ENCODE measurements at regions not wholly inside any gene's neighbourhood (a gene's known extent, or its start where the extent isn't known, plus 50 kb on each side); places are given as distances from the start of the nearest gene placed in this dataset.

DNA sequence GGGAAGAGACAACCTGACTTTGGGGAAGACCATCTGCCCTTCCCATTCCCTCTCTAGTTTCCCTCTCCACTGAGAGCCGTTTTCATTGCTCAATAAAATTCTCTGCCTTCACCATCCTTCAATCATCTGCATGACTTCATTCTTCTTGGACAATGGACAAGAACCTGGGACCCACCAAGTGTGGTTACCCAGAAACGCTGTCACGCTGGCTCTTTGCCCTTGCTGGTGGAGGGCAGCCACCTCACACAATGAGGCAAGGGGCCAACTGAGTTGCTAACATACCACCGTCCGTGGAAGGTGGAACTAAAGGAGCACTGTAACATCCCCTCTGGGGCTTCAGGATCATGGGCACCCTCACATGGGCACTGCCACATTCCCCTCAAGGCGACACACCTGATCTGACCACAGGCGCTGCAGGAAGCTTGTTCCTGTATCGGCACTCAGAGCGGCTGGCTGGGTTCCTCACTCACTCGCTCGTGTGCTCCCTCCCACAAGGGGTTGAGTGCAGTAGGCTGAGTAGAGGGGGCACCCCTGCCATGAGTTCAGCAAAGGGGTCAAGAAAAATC, 652.4 kb downstream of the PLPP3 start:
- Histone ChIP-seq H3K4me1 (ENCODE audit: control insufficient read depth, insufficient read depth, low read length) (no peaks in the 10 kb centered on the region), H3K4me3 (ENCODE audit: low read length) (no peak overlapping the region), H3K9me3 (ENCODE audit: control insufficient read depth, low read length) (no peaks in the 10 kb centered on the region), H3K27me3 (ENCODE audit: control insufficient read depth, insufficient read depth, low read length, poor library complexity, severe bottlenecking) (no peaks in the 10 kb centered on the region), H3K9ac (ENCODE audit: extremely low read depth, low read length, poor library complexity, severe bottlenecking) (no peak overlapping the region), H3K27ac (ENCODE audit: low read depth, low read length) (no peak overlapping the region), H3K36me3 (ENCODE audit: control insufficient read depth, insufficient read depth, low read length) (no peaks in the 10 kb centered on the region)
- no peak for DNase-seq
- Mint-ChIP-seq H3K4me1 (no peaks in the 10 kb centered on the region), H3K36me3 (ENCODE audit: low read depth) (no peaks in the 10 kb centered on the region), H3K4me3 (no peak overlapping the region), H3K9me3 (no peaks in the 10 kb centered on the region), H3K27me3 (ENCODE audit: insufficient read depth) (peaks cover 5% of the 10 kb centered on the region), H3K27ac (no peak overlapping the region)
- TF ChIP-seq, protein P1, sequence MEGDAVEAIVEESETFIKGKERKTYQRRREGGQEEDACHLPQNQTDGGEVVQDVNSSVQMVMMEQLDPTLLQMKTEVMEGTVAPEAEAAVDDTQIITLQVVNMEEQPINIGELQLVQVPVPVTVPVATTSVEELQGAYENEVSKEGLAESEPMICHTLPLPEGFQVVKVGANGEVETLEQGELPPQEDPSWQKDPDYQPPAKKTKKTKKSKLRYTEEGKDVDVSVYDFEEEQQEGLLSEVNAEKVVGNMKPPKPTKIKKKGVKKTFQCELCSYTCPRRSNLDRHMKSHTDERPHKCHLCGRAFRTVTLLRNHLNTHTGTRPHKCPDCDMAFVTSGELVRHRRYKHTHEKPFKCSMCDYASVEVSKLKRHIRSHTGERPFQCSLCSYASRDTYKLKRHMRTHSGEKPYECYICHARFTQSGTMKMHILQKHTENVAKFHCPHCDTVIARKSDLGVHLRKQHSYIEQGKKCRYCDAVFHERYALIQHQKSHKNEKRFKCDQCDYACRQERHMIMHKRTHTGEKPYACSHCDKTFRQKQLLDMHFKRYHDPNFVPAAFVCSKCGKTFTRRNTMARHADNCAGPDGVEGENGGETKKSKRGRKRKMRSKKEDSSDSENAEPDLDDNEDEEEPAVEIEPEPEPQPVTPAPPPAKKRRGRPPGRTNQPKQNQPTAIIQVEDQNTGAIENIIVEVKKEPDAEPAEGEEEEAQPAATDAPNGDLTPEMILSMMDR (conservative IDR thresholded peaks at IDR 0.05) = no peak
- WGBS, 2 experiments (ENCODE audit: insufficient coverage in 1 of 2, insufficient read length in 1 of 2) = 84 to 86% methylated on average over 11 of the region's 11 CpGs

DNA sequence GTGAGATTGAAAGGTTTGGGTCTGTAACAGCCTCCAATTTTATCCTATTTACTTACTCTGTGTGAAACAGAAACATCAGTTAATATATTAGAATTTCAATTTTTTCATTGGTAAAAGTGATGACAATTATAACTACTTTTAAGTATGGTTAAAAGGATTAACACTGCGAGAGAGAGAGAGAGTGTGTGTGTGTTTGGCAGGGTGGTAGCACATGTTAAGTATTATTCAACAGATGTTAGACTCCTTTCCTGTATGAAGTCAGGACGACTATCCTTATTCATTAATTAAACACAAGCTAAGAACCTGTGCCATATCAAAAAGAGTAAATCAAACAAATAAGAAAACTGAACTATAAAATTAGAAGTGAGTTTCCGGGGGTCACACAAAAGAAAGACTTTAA, 662.5 kb downstream of the PLPP3 start:
- H3K27ac ChIP-seq (ENCODE audit: low read depth, low read length) = peak overlapping the region; percentile 35
- no peak for DNase-seq
- no peak overlapping the region for H3K4me3 Mint-ChIP-seq
- no peak overlapping the region for H3K27ac Mint-ChIP-seq
- TF ChIP-seq, protein P1 (conservative IDR thresholded peaks at IDR 0.05) = no peak
- no peaks in the 10 kb centered on the region for H3K27me3 ChIP-seq (ENCODE audit: control insufficient read depth, insufficient read depth, low read length, poor library complexity, severe bottlenecking)
- H3K9me3 Mint-ChIP-seq = peaks cover 6% of the 10 kb centered on the region
- H3K4me1 Mint-ChIP-seq = no peaks in the 10 kb centered on the region
- H3K36me3 Mint-ChIP-seq (ENCODE audit: low read depth) = no peaks in the 10 kb centered on the region
- H3K27me3 Mint-ChIP-seq (ENCODE audit: insufficient read depth) = peaks cover 1% of the 10 kb centered on the region
- peaks cover 10% of the 10 kb centered on the region for H3K9me3 ChIP-seq (ENCODE audit: control insufficient read depth, low read length)
- H3K9ac ChIP-seq (ENCODE audit: extremely low read depth, low read length, poor library complexity, severe bottlenecking) = no peak overlapping the region
- 92 to 100% methylated on average over 1 to 3 of the region's 3 CpGs for WGBS, 2 experiments (ENCODE audit: insufficient coverage in 1 of 2, insufficient read length in 1 of 2)
- H3K4me1 ChIP-seq (ENCODE audit: control insufficient read depth, insufficient read depth, low read length) = no peaks in the 10 kb centered on the region
- no peak overlapping the region for H3K4me3 ChIP-seq (ENCODE audit: low read length)
- H3K36me3 ChIP-seq (ENCODE audit: control insufficient read depth, insufficient read depth, low read length) = no peaks in the 10 kb centered on the region

DNA sequence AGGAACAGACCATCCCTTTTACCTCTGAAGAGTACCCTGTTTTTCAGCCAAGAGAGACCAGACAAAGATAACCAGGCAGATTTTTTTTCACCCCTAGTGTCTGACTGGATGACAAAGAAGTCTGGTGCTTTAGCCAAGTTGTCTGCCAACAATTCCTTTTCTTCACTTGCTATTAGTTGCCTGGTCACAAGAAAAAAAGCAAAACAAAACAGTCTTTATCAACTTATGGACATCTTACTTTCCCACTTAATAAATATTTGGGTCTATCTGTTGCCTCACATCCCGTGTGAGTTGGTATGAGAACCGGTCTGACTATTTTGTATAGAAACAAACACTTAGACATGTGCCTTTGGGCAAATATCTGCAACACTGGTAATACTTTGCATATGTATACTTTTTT, 662.9 kb downstream of the PLPP3 start:
- Histone ChIP-seq H3K27ac (ENCODE audit: low read depth, low read length) (peak overlapping the region; percentile 35), H3K9me3 (ENCODE audit: control insufficient read depth, low read length) (peaks cover 10% of the 10 kb centered on the region), H3K4me1 (ENCODE audit: control insufficient read depth, insufficient read depth, low read length) (no peaks in the 10 kb centered on the region), H3K36me3 (ENCODE audit: control insufficient read depth, insufficient read depth, low read length) (no peaks in the 10 kb centered on the region), H3K9ac (ENCODE audit: extremely low read depth, low read length, poor library complexity, severe bottlenecking) (no peak overlapping the region), H3K27me3 (ENCODE audit: control insufficient read depth, insufficient read depth, low read length, poor library complexity, severe bottlenecking) (no peaks in the 10 kb centered on the region), H3K4me3 (ENCODE audit: low read length) (no peak overlapping the region)
- no peak for DNase-seq
- H3K27me3 Mint-ChIP-seq (ENCODE audit: insufficient read depth) = peaks cover 1% of the 10 kb centered on the region
- no peaks in the 10 kb centered on the region for H3K4me1 Mint-ChIP-seq
- TF ChIP-seq, protein P1 (conservative IDR thresholded peaks at IDR 0.05) = no peak
- WGBS, 2 experiments (ENCODE audit: insufficient coverage in 1 of 2, insufficient read length in 1 of 2) = 80 to 89% methylated on average over 2 of the region's 2 CpGs
- H3K27ac Mint-ChIP-seq = no peak overlapping the region
- H3K36me3 Mint-ChIP-seq (ENCODE audit: low read depth) = no peaks in the 10 kb centered on the region
- H3K4me3 Mint-ChIP-seq = no peak overlapping the region
- peaks cover 8% of the 10 kb centered on the region for H3K9me3 Mint-ChIP-seq

All from endodermal cell (in vitro differentiated cells).